Glomerular endothelial cell (primary cell): ENCODE measurements at regions not wholly inside any gene's neighbourhood (a gene's known extent, or its start where the extent isn't known, plus 50 kb on each side); places are given as distances from the start of the nearest gene placed in this dataset.
"Not testable (repeated sequence)": the region's sequence is repeated elsewhere in the genome, so short reads cannot be mapped to it uniquely, and the experiment has no call there.

Experiments used
- DNase-seq: peaks from one replicate; pipeline ENCODE4 v3.0.0-alpha.2; 2011; ENCODE audit warnings: low read depth, low spot score; ENCODE audit errors: extremely low read depth

GRCh38 chr6:126664271-126664670 is 324.4 kb downstream of the CENPW start:
- no peak for DNase-seq

GRCh38 chr6:126665551-126665950 is 325.6 kb downstream of the CENPW start:
- DNase-seq = no peak

GRCh38 chr6:126667071-126667470 is 327.2 kb downstream of the CENPW start:
- DNase-seq = no peak

- DNase-seq = no peak
Measured at GRCh38 chr6:126667728-126668127, 327.8 kb downstream of the CENPW start.

GRCh38 chr6:126672649-126673048 is 332.7 kb downstream of the CENPW start:
- DNase-seq = no peak

- not testable (repeated sequence) for DNase-seq
Measured at GRCh38 chr6:126673749-126674148, 333.8 kb downstream of the CENPW start.

GRCh38 chr6:126682440-126682839 is 342.5 kb downstream of the CENPW start:
- no peak for DNase-seq

GRCh38 chr6:126685182-126685581 is 345.3 kb downstream of the CENPW start:
- DNase-seq = no peak

- no peak for DNase-seq
Measured at GRCh38 chr6:126696921-126697693, 357.2 kb downstream of the CENPW start.

GRCh38 chr6:126698732-126699240 is 358.9 kb downstream of the CENPW start:
- DNase-seq = no peak

GRCh38 chr6:126701676-126702560 is 362.0 kb downstream of the CENPW start:
- DNase-seq = no peak

GRCh38 chr6:126716032-126716431 is 376.1 kb downstream of the CENPW start:
- DNase-seq = no peak

- DNase-seq = no peak
Measured at GRCh38 chr6:126716826-126717509, 377.1 kb downstream of the CENPW start.

GRCh38 chr6:126718600-126719327 is 378.8 kb downstream of the CENPW start:
- DNase-seq = no peak

- no peak for DNase-seq
Measured at GRCh38 chr6:126720304-126720703, 380.4 kb downstream of the CENPW start.

GRCh38 chr6:126721581-126722160 is 381.8 kb downstream of the CENPW start:
- DNase-seq = peak; percentile 60

GRCh38 chr6:126722411-126722810 is 382.5 kb downstream of the CENPW start:
- DNase-seq = no peak

GRCh38 chr6:126723541-126724170 is 383.7 kb downstream of the CENPW start:
- DNase-seq = no peak

GRCh38 chr6:126724821-126725220 is 384.9 kb downstream of the CENPW start:
- no peak for DNase-seq

GRCh38 chr6:126726454-126726853 is 386.5 kb downstream of the CENPW start:
- DNase-seq = not testable (repeated sequence)
